ENCODE measurements at regions not wholly inside any gene's neighbourhood (a gene's known extent, or its start where the extent isn't known, plus 50 kb on each side); places are given as distances from the start of the nearest gene placed in this dataset.

GRCh38 chr10:120744040-120744439 lies 107.1 kb upstream of the WDR11 start:
- H3K36me3 ChIP-seq (ENCODE audit: control insufficient read depth in 2 of 2, extremely low read depth in 1 of 2, insufficient read depth in 2 of 2, low read length in 2 of 2): no peaks in the 10 kb centered on the region
- TF ChIP-seq CTCF (optimal IDR thresholded peaks at IDR 0.05 in 1 of 3, IDR thresholded peaks at IDR 0.05 in 1 of 3, conservative IDR thresholded peaks at IDR 0.05 in 1 of 3; ENCODE audit: extremely low read depth in 1 of 3, insufficient read depth in 2 of 3, low read length in 3 of 3) (no peak), EZH2 (IDR thresholded peaks at IDR 0.05; ENCODE audit: low read length) (no peak)
- H2AFZ ChIP-seq (ENCODE audit: control insufficient read depth, low read length): no peak overlapping the region
- H4K20me1 ChIP-seq (ENCODE audit: control insufficient read depth, extremely low read depth, insufficient read depth, low read length): no peaks in the 10 kb centered on the region
- no peaks in the 10 kb centered on the region for H3K9me3 ChIP-seq (ENCODE audit: control insufficient read depth, low read depth, low read length)
- H3K79me2 ChIP-seq (ENCODE audit: control insufficient read depth, insufficient read depth, low read length): no peaks in the 10 kb centered on the region
- H3K9ac ChIP-seq (ENCODE audit: control insufficient read depth, extremely low read depth, insufficient read depth, low read length): no peak overlapping the region
- H3K9me1 ChIP-seq (ENCODE audit: control insufficient read depth, extremely low read depth, insufficient read depth, low read length): no peaks in the 10 kb centered on the region
- dilution Hi-C loops (cut with MboI; ENCODE audit: extremely low pct_ligation_motif_present, low sequenced_read_pairs): no loop called here
- H3K4me3 ChIP-seq (ENCODE audit: control insufficient read depth in 2 of 3, extremely low read depth in 1 of 3, insufficient read depth in 2 of 3, low read depth in 1 of 3, low read length in 3 of 3): no peak overlapping the region
- DNase-seq (ENCODE audit: low read depth, low spot score) (no peak), FAIRE-seq (no peak)
- H3K27me3 ChIP-seq (ENCODE audit: control insufficient read depth, extremely low read depth, insufficient read depth, low read length): no peaks in the 10 kb centered on the region
- H3K27ac ChIP-seq (ENCODE audit: control insufficient read depth, insufficient read depth, low read length): no peak overlapping the region
- H3K4me2 ChIP-seq (ENCODE audit: control insufficient read depth, extremely low read depth, insufficient read depth, low read depth, low read length): no peak overlapping the region
- H3K4me1 ChIP-seq (ENCODE audit: control insufficient read depth, extremely low read depth, insufficient read depth, low read length): no peaks in the 10 kb centered on the region

- no peaks in the 10 kb centered on the region for H3K9me1 ChIP-seq (ENCODE audit: control insufficient read depth, extremely low read depth, insufficient read depth, low read length)
- dilution Hi-C loops (cut with MboI; ENCODE audit: extremely low pct_ligation_motif_present, low sequenced_read_pairs): no loop called here
- no peak for TF ChIP-seq CTCF (optimal IDR thresholded peaks at IDR 0.05 in 1 of 3, IDR thresholded peaks at IDR 0.05 in 1 of 3, conservative IDR thresholded peaks at IDR 0.05 in 1 of 3; ENCODE audit: extremely low read depth in 1 of 3, insufficient read depth in 2 of 3, low read length in 3 of 3)
- TF ChIP-seq EZH2 (IDR thresholded peaks at IDR 0.05; ENCODE audit: low read length): no peak
- no peak overlapping the region for H2AFZ ChIP-seq (ENCODE audit: control insufficient read depth, low read length)
- H3K36me3 ChIP-seq (ENCODE audit: control insufficient read depth in 2 of 2, extremely low read depth in 1 of 2, insufficient read depth in 2 of 2, low read length in 2 of 2): no peaks in the 10 kb centered on the region
- no peaks in the 10 kb centered on the region for H3K4me1 ChIP-seq (ENCODE audit: control insufficient read depth, extremely low read depth, insufficient read depth, low read length)
- H3K27ac ChIP-seq (ENCODE audit: control insufficient read depth, insufficient read depth, low read length): no peak overlapping the region
- H3K79me2 ChIP-seq (ENCODE audit: control insufficient read depth, insufficient read depth, low read length): no peaks in the 10 kb centered on the region
- H3K4me3 ChIP-seq (ENCODE audit: control insufficient read depth in 2 of 3, extremely low read depth in 1 of 3, insufficient read depth in 2 of 3, low read depth in 1 of 3, low read length in 3 of 3): no peak overlapping the region
- FAIRE-seq: no peak
- H3K9me3 ChIP-seq (ENCODE audit: control insufficient read depth, low read depth, low read length): no peaks in the 10 kb centered on the region
- no peaks in the 10 kb centered on the region for H4K20me1 ChIP-seq (ENCODE audit: control insufficient read depth, extremely low read depth, insufficient read depth, low read length)
- H3K4me2 ChIP-seq (ENCODE audit: control insufficient read depth, extremely low read depth, insufficient read depth, low read depth, low read length): no peak overlapping the region
- no peak for DNase-seq (ENCODE audit: low read depth, low spot score)
- no peak overlapping the region for H3K9ac ChIP-seq (ENCODE audit: control insufficient read depth, extremely low read depth, insufficient read depth, low read length)
- peaks cover 3% of the 10 kb centered on the region for H3K27me3 ChIP-seq (ENCODE audit: control insufficient read depth, extremely low read depth, insufficient read depth, low read length)
Measured at GRCh38 chr10:120746001-120746777, 105.0 kb upstream of the WDR11 start.
